ENCODE measurements at regions not wholly inside any gene's neighbourhood (a gene's known extent, or its start where the extent isn't known, plus 50 kb on each side); places are given as distances from the start of the nearest gene placed in this dataset.

- Histone ChIP-seq H3K4me2 (ENCODE audit: unreplicated experiment) (no peak overlapping the region), H3F3A (ENCODE audit: insufficient read depth) (no peaks in the 10 kb centered on the region), H3K9ac (no peak overlapping the region), H3K27me3 (replicated peaks; ENCODE audit: insufficient read depth) (no peaks in the 10 kb centered on the region), H2AFZ (no peak overlapping the region), H3K9me2 (ENCODE audit: insufficient read depth) (no peaks in the 10 kb centered on the region), H3K27ac (no peak overlapping the region), H3K4me1 (ENCODE audit: insufficient read depth) (no peaks in the 10 kb centered on the region), H4K20me1 (ENCODE audit: insufficient read depth) (no peaks in the 10 kb centered on the region), H3K4me3 (no peak overlapping the region), H3K9me3 (ENCODE audit: low read depth) (no peaks in the 10 kb centered on the region), H3K79me2 (ENCODE audit: insufficient read depth) (no peaks in the 10 kb centered on the region), H3K36me3 (ENCODE audit: low read depth) (no peaks in the 10 kb centered on the region)
- in situ Hi-C loops (cut with MboI) = no loop called here
- 15 to 25% methylated on average over 4 of the region's 4 CpGs for WGBS, 2 experiments (ENCODE audit: low coverage in 1 of 2, low lambda C conversion rate in 2 of 2, missing lambda C conversion rate in 2 of 2)
- no peak for DNase-seq
- TF ChIP-seq EZH2phosphoT487 (IDR thresholded peaks at IDR 0.05; ENCODE audit: insufficient read depth, low read depth) = no peak
- no peak for TF ChIP-seq EZH2 (IDR thresholded peaks at IDR 0.05; ENCODE audit: insufficient read depth, poor library complexity, severe bottlenecking)
Measured at GRCh38 chr12:126994599-126994998, 1272.4 kb upstream of the TMEM132C start.

DNA sequence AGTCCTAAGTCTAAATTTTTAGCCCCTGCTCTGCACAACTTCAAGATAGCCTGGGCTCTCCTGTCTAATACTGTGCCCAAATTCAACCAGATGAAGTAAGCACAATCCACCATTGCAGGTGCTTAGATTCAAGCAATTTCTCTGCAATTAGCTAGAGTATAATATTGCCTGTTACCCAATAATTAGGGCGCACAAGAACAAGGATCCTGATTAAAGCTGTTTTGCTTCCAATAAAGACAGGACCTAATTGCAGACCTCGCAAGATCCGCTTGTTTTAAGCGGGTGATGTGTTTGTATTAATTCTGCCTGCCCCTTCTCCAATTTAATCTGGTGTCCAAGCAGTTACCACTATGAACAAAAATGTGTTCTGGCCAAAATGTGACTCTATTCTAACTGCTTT, 1268.9 kb upstream of the TMEM132C start:
- 31 to 58% methylated on average over 4 of the region's 4 CpGs for WGBS, 2 experiments (ENCODE audit: low coverage in 1 of 2, low lambda C conversion rate in 2 of 2, missing lambda C conversion rate in 2 of 2)
- TF ChIP-seq EZH2phosphoT487 (IDR thresholded peaks at IDR 0.05; ENCODE audit: insufficient read depth, low read depth) (no peak), EZH2 (IDR thresholded peaks at IDR 0.05; ENCODE audit: insufficient read depth, poor library complexity, severe bottlenecking) (no peak)
- no peaks in the 10 kb centered on the region for H3F3A ChIP-seq (ENCODE audit: insufficient read depth)
- no peak overlapping the region for H2AFZ ChIP-seq
- no peak overlapping the region for H3K4me2 ChIP-seq (ENCODE audit: unreplicated experiment)
- H3K36me3 ChIP-seq (ENCODE audit: low read depth) = no peaks in the 10 kb centered on the region
- no peak overlapping the region for H3K27ac ChIP-seq
- in situ Hi-C loops (cut with MboI) = no loop called here
- no peak overlapping the region for H3K9ac ChIP-seq
- no peaks in the 10 kb centered on the region for H3K79me2 ChIP-seq (ENCODE audit: insufficient read depth)
- H3K9me3 ChIP-seq (ENCODE audit: low read depth) = no peaks in the 10 kb centered on the region
- no peak overlapping the region for H3K4me3 ChIP-seq
- no peak for DNase-seq
- H3K9me2 ChIP-seq (ENCODE audit: insufficient read depth) = no peaks in the 10 kb centered on the region
- no peaks in the 10 kb centered on the region for H3K27me3 ChIP-seq (replicated peaks; ENCODE audit: insufficient read depth)
- no peaks in the 10 kb centered on the region for H3K4me1 ChIP-seq (ENCODE audit: insufficient read depth)
- H4K20me1 ChIP-seq (ENCODE audit: insufficient read depth) = no peaks in the 10 kb centered on the region

DNA sequence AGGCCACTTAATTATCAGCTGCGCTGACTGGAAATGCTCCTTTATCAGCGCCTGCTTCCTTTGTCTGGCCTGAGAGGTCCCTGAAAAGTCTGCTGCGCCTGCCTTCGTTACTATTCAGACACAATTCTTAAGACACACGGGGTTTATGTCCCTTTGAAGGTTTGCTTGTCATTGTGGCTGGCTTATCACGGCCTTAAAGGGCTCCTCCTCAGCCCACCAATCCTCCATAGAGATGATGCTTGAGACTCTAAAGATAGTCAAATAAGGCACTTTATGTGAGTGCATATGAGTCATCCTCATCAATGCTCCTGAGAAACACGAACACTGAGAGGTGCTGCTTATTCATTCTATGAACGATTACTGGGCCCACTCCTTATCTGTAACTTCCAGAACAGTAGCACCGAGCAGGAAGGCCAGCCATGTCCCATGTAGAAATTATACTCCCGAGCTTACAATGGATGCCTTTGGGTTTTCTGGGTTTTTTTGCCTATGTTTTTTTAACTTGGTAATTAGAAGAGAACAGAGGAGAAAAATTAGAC, 1268.2 kb upstream of the TMEM132C start:
- Histone ChIP-seq H3K9me3 (ENCODE audit: low read depth) (no peaks in the 10 kb centered on the region), H3K36me3 (ENCODE audit: low read depth) (no peaks in the 10 kb centered on the region), H3K9me2 (ENCODE audit: insufficient read depth) (no peaks in the 10 kb centered on the region), H2AFZ (no peak overlapping the region), H3K27me3 (replicated peaks; ENCODE audit: insufficient read depth) (no peaks in the 10 kb centered on the region), H3K27ac (no peak overlapping the region), H3K9ac (no peak overlapping the region), H3K79me2 (ENCODE audit: insufficient read depth) (no peaks in the 10 kb centered on the region), H3K4me2 (ENCODE audit: unreplicated experiment) (no peak overlapping the region), H3F3A (ENCODE audit: insufficient read depth) (no peaks in the 10 kb centered on the region), H3K4me1 (ENCODE audit: insufficient read depth) (no peaks in the 10 kb centered on the region), H3K4me3 (no peak overlapping the region), H4K20me1 (ENCODE audit: insufficient read depth) (no peaks in the 10 kb centered on the region)
- in situ Hi-C loops (cut with MboI) = no loop called here
- 20 to 26% methylated on average over 10 of the region's 10 CpGs for WGBS, 2 experiments (ENCODE audit: low coverage in 1 of 2, low lambda C conversion rate in 2 of 2, missing lambda C conversion rate in 2 of 2)
- TF ChIP-seq EZH2phosphoT487 (IDR thresholded peaks at IDR 0.05; ENCODE audit: insufficient read depth, low read depth) (no peak), EZH2 (IDR thresholded peaks at IDR 0.05; ENCODE audit: insufficient read depth, poor library complexity, severe bottlenecking) (no peak)
- DNase-seq = peak; percentile 8

DNA sequence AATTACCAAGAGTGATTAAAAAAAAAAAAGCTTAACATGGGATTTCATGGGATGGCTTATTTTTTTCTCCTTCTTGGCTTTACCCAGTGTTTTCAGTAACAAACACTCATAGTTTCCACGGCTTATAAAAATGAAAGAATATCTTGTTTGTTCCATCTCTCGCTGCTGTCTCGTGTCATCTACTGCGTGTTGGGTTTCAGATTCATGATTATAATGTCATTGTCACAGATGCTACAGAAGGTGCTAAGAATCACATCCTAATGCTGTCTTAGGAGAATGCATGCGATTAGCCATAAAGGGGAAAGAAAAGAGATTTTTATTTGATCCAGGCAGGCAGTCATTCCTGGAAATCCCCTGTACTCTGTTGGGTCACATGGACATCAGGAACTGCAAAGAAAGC, 1267.6 kb upstream of the TMEM132C start:
- no peaks in the 10 kb centered on the region for H4K20me1 ChIP-seq (ENCODE audit: insufficient read depth)
- H3F3A ChIP-seq (ENCODE audit: insufficient read depth) = no peaks in the 10 kb centered on the region
- H2AFZ ChIP-seq = no peak overlapping the region
- WGBS, 2 experiments (ENCODE audit: low coverage in 1 of 2, low lambda C conversion rate in 2 of 2, missing lambda C conversion rate in 2 of 2) = 45 to 51% methylated on average over 5 of the region's 5 CpGs
- no peak overlapping the region for H3K27ac ChIP-seq
- no peak overlapping the region for H3K4me2 ChIP-seq (ENCODE audit: unreplicated experiment)
- no peaks in the 10 kb centered on the region for H3K79me2 ChIP-seq (ENCODE audit: insufficient read depth)
- in situ Hi-C loops (cut with MboI) = no loop called here
- no peaks in the 10 kb centered on the region for H3K9me2 ChIP-seq (ENCODE audit: insufficient read depth)
- no peaks in the 10 kb centered on the region for H3K4me1 ChIP-seq (ENCODE audit: insufficient read depth)
- H3K9ac ChIP-seq = no peak overlapping the region
- no peak for TF ChIP-seq EZH2phosphoT487 (IDR thresholded peaks at IDR 0.05; ENCODE audit: insufficient read depth, low read depth)
- no peak for TF ChIP-seq EZH2 (IDR thresholded peaks at IDR 0.05; ENCODE audit: insufficient read depth, poor library complexity, severe bottlenecking)
- H3K27me3 ChIP-seq (replicated peaks; ENCODE audit: insufficient read depth) = no peaks in the 10 kb centered on the region
- no peaks in the 10 kb centered on the region for H3K9me3 ChIP-seq (ENCODE audit: low read depth)
- H3K4me3 ChIP-seq = no peak overlapping the region
- no peak for DNase-seq
- no peaks in the 10 kb centered on the region for H3K36me3 ChIP-seq (ENCODE audit: low read depth)

DNA sequence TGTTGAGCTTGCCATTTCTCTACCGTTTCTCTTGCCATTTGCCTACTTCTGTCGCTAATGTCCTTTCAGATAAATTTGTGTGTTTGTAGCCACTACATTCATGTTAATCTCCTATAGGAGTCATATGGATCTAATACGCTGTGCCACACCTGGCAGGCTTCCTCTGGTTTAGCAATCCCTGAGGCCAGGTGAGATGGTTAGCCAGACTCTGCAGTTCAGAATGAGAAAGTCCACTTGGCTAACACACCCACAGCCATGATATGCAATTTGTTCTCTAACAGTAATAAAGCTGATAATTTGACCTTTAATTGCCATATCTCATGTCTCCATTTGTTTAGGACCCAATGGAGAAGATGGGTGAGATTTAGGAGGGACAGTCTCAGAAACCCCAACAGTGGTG, 1261.6 kb upstream of the TMEM132C start:
- Histone ChIP-seq H3K9me3 (ENCODE audit: low read depth) (no peaks in the 10 kb centered on the region), H4K20me1 (ENCODE audit: insufficient read depth) (no peaks in the 10 kb centered on the region), H2AFZ (no peak overlapping the region), H3K36me3 (ENCODE audit: low read depth) (no peaks in the 10 kb centered on the region), H3K4me1 (ENCODE audit: insufficient read depth) (no peaks in the 10 kb centered on the region), H3K4me3 (no peak overlapping the region), H3K79me2 (ENCODE audit: insufficient read depth) (no peaks in the 10 kb centered on the region), H3F3A (ENCODE audit: insufficient read depth) (no peaks in the 10 kb centered on the region), H3K9ac (no peak overlapping the region), H3K9me2 (ENCODE audit: insufficient read depth) (no peaks in the 10 kb centered on the region), H3K27ac (no peak overlapping the region), H3K27me3 (replicated peaks; ENCODE audit: insufficient read depth) (no peaks in the 10 kb centered on the region), H3K4me2 (ENCODE audit: unreplicated experiment) (no peak overlapping the region)
- in situ Hi-C loops (cut with MboI) = no loop called here
- DNase-seq = no peak
- 54 to 67% methylated on average over 3 of the region's 3 CpGs for WGBS, 2 experiments (ENCODE audit: low coverage in 1 of 2, low lambda C conversion rate in 2 of 2, missing lambda C conversion rate in 2 of 2)
- no peak for TF ChIP-seq EZH2 (IDR thresholded peaks at IDR 0.05; ENCODE audit: insufficient read depth, poor library complexity, severe bottlenecking)
- no peak for TF ChIP-seq EZH2phosphoT487 (IDR thresholded peaks at IDR 0.05; ENCODE audit: insufficient read depth, low read depth)

All from GM23248 (cell line).